GM12878 (cell line): ENCODE measurements at regions not wholly inside any gene's neighbourhood (a gene's known extent, or its start where the extent isn't known, plus 50 kb on each side); places are given as distances from the start of the nearest gene placed in this dataset.

Experiments used
- ATAC-seq: fragments of 200-7000 bp; cut with Tn5 transposase; 3 replicates; pipeline ENCODE4 v1.9.1; 2020; ENCODE audit warnings: mild to moderate bottlenecking, moderate library complexity
- BruUV-seq: library from RNA; stranded (reverse); fragments of 400-500 nt; replicated peaks from 2 replicates; lab custom pipeline; 2021; lab: Mats Ljungman, UMichigan
- CTCF ChIA-PET: fragments of 300-600 bp; sonication (Branson Sonifier 250); formaldehyde crosslinking; extraction: SDS; loops from one replicate; lab custom pipeline; 2021; ENCODE audit warnings: inconsistent platforms; lab: Yijun Ruan, JAX
- POLR2A ChIA-PET: fragments of 350-600 bp; formaldehyde crosslinking; extraction: SDS; loops from one replicate; lab custom pipeline; 2021; ENCODE audit warnings: inconsistent platforms; lab: Charles Lee
- RAD21 ChIA-PET: fragments of 300-600 bp; sonication (Branson Sonifier 250); formaldehyde crosslinking; loops from one replicate; lab custom pipeline; 2023; ENCODE audit warnings: antibody characterized with exemption; ENCODE audit not compliant: unreplicated experiment; lab: Charles Lee
- SMC1A ChIA-PET: fragments of 300-600 bp; sonication (Branson Sonifier 250); formaldehyde crosslinking; loops from one replicate; lab custom pipeline; 2023; ENCODE audit not compliant: unreplicated experiment, uncharacterized antibody; lab: Charles Lee
- DNase-seq: peaks from one replicate; pipeline ENCODE4 v3.0.0-alpha.2; 2011; ENCODE audit warnings: low read depth, low spot score
- FAIRE-seq: peaks from 3 replicates; lab custom pipeline; 2011; peaks lifted over from hg19 to GRCh38; lab: Jason Lieb, UNC
- H2AFZ ChIP-seq: 2 replicates; pipeline ENCODE4 v1.6.0; 2011; ENCODE audit warnings: low read depth, low read length, control low read depth; ENCODE audit not compliant: control insufficient read depth
- H3K27ac ChIP-seq: 2 replicates; pipeline ENCODE4 v1.5.1; 2011; ENCODE audit warnings: control low read depth; ENCODE audit not compliant: control insufficient read depth, insufficient read depth
- H3K27me3 ChIP-seq, 2 experiments: replicated peaks in 1 of 2; 2 replicates each; pipeline versions ENCODE4 v1.6.0 to v1.6.1; 2011; ENCODE audit warnings: low read length in 1 of 2; ENCODE audit not compliant: control insufficient read depth in 2 of 2, insufficient read depth in 2 of 2
- H3K36me3 ChIP-seq, 2 experiments: 2 replicates each; pipeline ENCODE4 v1.5.1; 2011; ENCODE audit warnings: low read length in 1 of 2; ENCODE audit not compliant: control insufficient read depth in 2 of 2, insufficient read depth in 2 of 2
- H3K4me1 ChIP-seq: 2 replicates; pipeline ENCODE4 v1.6.1; 2011; ENCODE audit warnings: mild to moderate bottlenecking, low read length, moderate library complexity, mixed read lengths; ENCODE audit not compliant: control insufficient read depth, insufficient read depth
- H3K4me2 ChIP-seq: 2 replicates; pipeline ENCODE4 v1.6.0; 2011; ENCODE audit warnings: control low read depth; ENCODE audit not compliant: control insufficient read depth, insufficient read depth
- H3K4me3 ChIP-seq: fragments of 200-600 bp; sonication (generic); 2 replicates; pipeline ENCODE4 v1.5.1; 2016
- H3K79me2 ChIP-seq: 2 replicates; pipeline ENCODE4 v1.6.0; 2011; ENCODE audit warnings: low read length; ENCODE audit not compliant: control insufficient read depth, insufficient read depth
- H3K9ac ChIP-seq: 2 replicates; pipeline ENCODE4 v1.8.0; 2011; ENCODE audit warnings: low read length, control low read depth, mixed read lengths; ENCODE audit not compliant: control insufficient read depth, insufficient read depth
- H3K9me3 ChIP-seq: replicated peaks from 3 replicates; pipeline ENCODE4 v1.5.1; 2011; ENCODE audit warnings: mild to moderate bottlenecking, low read length; ENCODE audit not compliant: control insufficient read depth, insufficient read depth
- H4K20me1 ChIP-seq: 2 replicates; pipeline ENCODE4 v1.6.0; 2011; ENCODE audit not compliant: control insufficient read depth, insufficient read depth
- GABPA ChIP-seq: IDR thresholded peaks from 2 replicates; pipeline ENCODE4 v1.6.1; 2014; ENCODE audit warnings: antibody characterized with exemption, low read depth, mild to moderate bottlenecking, inconsistent platforms
- NRF1 ChIP-seq: conservative IDR thresholded peaks from 2 replicates; pipeline ENCODE4 v1.6.1; 2011; ENCODE audit warnings: mild to moderate bottlenecking, low read depth, low read length, improper control_type of control experiment
- POLR2AphosphoS2 ChIP-seq: IDR thresholded peaks from 2 replicates; pipeline ENCODE4 v1.6.1; 2011; ENCODE audit warnings: low read depth, mild to moderate bottlenecking, low read length, improper control_type of control experiment, moderate library complexity
- RAD21 ChIP-seq: IDR thresholded peaks from 2 replicates; pipeline ENCODE4 v1.6.1; 2011; ENCODE audit warnings: mild to moderate bottlenecking, low read depth, low read length, moderate library complexity; ENCODE audit not compliant: insufficient read depth
- SIN3A ChIP-seq: IDR thresholded peaks from 2 replicates; pipeline ENCODE4 v1.6.1; 2012; ENCODE audit warnings: low read depth, low read length, improper control_type of control experiment
- SMC3 ChIP-seq: IDR thresholded peaks from 2 replicates; pipeline ENCODE4 v1.6.1; 2011; ENCODE audit warnings: low read length, improper control_type of control experiment, borderline replicate concordance
- SPI1 ChIP-seq: IDR thresholded peaks from 2 replicates; pipeline ENCODE4 v1.6.1; 2011; ENCODE audit warnings: low read depth, mild to moderate bottlenecking, low read length, moderate library complexity, borderline replicate concordance; ENCODE audit not compliant: insufficient read depth
- SREBF1 ChIP-seq: IDR thresholded peaks from 2 replicates; pipeline ENCODE4 v1.6.1; 2012; ENCODE audit warnings: mild to moderate bottlenecking, low read length
- ZNF622 ChIP-seq: fragments of 450-650 bp; IDR thresholded peaks from 2 replicates; pipeline ENCODE4 v1.6.1; 2017; ENCODE audit warnings: mild to moderate bottlenecking, inconsistent platforms
- WGBS: methylation state at CpG from one replicate; pipeline ENCODE4 v1.1.6; 2016; ENCODE audit warnings: low lambda C conversion rate; ENCODE audit not compliant: insufficient replicate concordance, insufficient coverage; ENCODE audit errors: missing lambda C conversion rate; 5-methylcytosine and 5-hydroxymethylcytosine counted together
- in situ Hi-C: fragments of 300-500 bp; cut with MboI; formaldehyde crosslinking; loops from 9 replicates; pipeline ENCODE4 v1.14.3; 2018; ENCODE audit warnings: mixed read lengths
- intact Hi-C: fragments of 100-400 bp; cut with micrococcal nuclease; formaldehyde crosslinking; loops from one replicate; pipeline ENCODE4 v1.14.2; 2022; ENCODE audit not compliant: unreplicated experiment
- TF ChIP-seq, protein P1 (sequence below): IDR thresholded peaks from 2 replicates; pipeline ENCODE4 v1.6.1; 2012; ENCODE audit warnings: low read depth, low read length, improper control_type of control experiment

- Histone ChIP-seq H3K4me1 (no peaks in the 10 kb centered on the region), H3K9ac (no peak overlapping the region), H2AFZ (no peak overlapping the region), H3K27ac (no peak overlapping the region), H3K4me3 (no peak overlapping the region), H3K27me3 (no peaks in the 10 kb centered on the region), H4K20me1 (no peaks in the 10 kb centered on the region), H3K4me2 (no peak overlapping the region), H3K79me2 (no peaks in the 10 kb centered on the region), H3K36me3 (no peaks in the 10 kb centered on the region), H3K9me3 (no peaks in the 10 kb centered on the region)
- in situ Hi-C loops (no loop called here), intact Hi-C loops (no loop called here)
- RAD21 ChIA-PET = no interaction called here
- FAIRE-seq (no peak), ATAC-seq (no peak), DNase-seq (no peak)
- 54% methylated on average over 5 of the region's 6 CpGs for WGBS
- CTCF ChIA-PET = interaction anchor here (0.6 to 0.9 kb wide), 2 partner anchors 242 to 259 kb away, joined by 3 to 4 read pairs; no protein-coding TSS in a partner anchor
- POLR2A ChIA-PET = no interaction called here
- SMC1A ChIA-PET = interaction anchor here (1.1 to 1.4 kb wide), 2 partner anchors 135 to 136 kb away, joined by 3 read pairs; no protein-coding TSS in a partner anchor
- TF ChIP-seq, protein P1, sequence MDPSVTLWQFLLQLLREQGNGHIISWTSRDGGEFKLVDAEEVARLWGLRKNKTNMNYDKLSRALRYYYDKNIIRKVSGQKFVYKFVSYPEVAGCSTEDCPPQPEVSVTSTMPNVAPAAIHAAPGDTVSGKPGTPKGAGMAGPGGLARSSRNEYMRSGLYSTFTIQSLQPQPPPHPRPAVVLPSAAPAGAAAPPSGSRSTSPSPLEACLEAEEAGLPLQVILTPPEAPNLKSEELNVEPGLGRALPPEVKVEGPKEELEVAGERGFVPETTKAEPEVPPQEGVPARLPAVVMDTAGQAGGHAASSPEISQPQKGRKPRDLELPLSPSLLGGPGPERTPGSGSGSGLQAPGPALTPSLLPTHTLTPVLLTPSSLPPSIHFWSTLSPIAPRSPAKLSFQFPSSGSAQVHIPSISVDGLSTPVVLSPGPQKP = no peak
- TF ChIP-seq NRF1 (no peak), ZNF622 (no peak), SIN3A (no peak), GABPA (no peak), SMC3 (no peak), POLR2AphosphoS2 (no peak), SREBF1 (no peak), RAD21 (no peak), SPI1 (no peak)
- BruUV-seq = no TSS peak
These were observed 271.1 kb downstream of the SHQ1 start for GRCh38 chr3:72577190-72577589.
